ENCODE measurements at regions not wholly inside any gene's neighbourhood (a gene's known extent, or its start where the extent isn't known, plus 50 kb on each side); places are given as distances from the start of the nearest gene placed in this dataset.

- TF ChIP-seq CTCF (IDR thresholded peaks at IDR 0.05) (no peak), EZH2 (IDR thresholded peaks at IDR 0.05; ENCODE audit: borderline replicate concordance, insufficient read depth, low read depth, low read length, poor library complexity, severe bottlenecking) (no peak)
- H3K9me3 ChIP-seq (ENCODE audit: control extremely low read depth in 1 of 3, control insufficient read depth in 2 of 3, insufficient read depth in 1 of 3, low read length in 2 of 3): peaks cover 0 to 3% (median 3%) of the 10 kb centered on the region in 3 donors
- WGBS (ENCODE audit: insufficient coverage): 80% methylated on average over 1 of the region's 2 CpGs
- H2AFZ ChIP-seq (ENCODE audit: insufficient read depth, low read depth, low read length, poor library complexity, severe bottlenecking): no peak overlapping the region
- H3K4me3 ChIP-seq (ENCODE audit: control extremely low read depth in 1 of 5, extremely low read depth in 1 of 5, insufficient read depth in 1 of 5, low read depth in 2 of 5, low read length in 4 of 5): no peak overlapping the region
- H3K79me2 ChIP-seq (ENCODE audit: control insufficient read depth, insufficient read depth, low read length): no peaks in the 10 kb centered on the region
- DNase-seq (no peak), ATAC-seq (ENCODE audit: low read depth) (no peak)
- no peaks in the 10 kb centered on the region for H3K4me1 ChIP-seq (ENCODE audit: control insufficient read depth in 2 of 2, insufficient read depth in 2 of 2, low read length in 2 of 2)
- H4K20me1 ChIP-seq (ENCODE audit: control insufficient read depth, insufficient read depth, low read length, poor library complexity, severe bottlenecking): no peaks in the 10 kb centered on the region
- H3K27ac ChIP-seq (ENCODE audit: low read length in 2 of 2): no peak overlapping the region
- H3K36me3 ChIP-seq (replicated peaks in 1 of 2; ENCODE audit: control extremely low read depth in 1 of 2, control insufficient read depth in 1 of 2, extremely low read depth in 1 of 2, insufficient read depth in 2 of 2, low read length in 1 of 2): no peaks in the 10 kb centered on the region
- Mint-ChIP-seq H3K4me3 (no peak overlapping the region), H3K9me3 (ENCODE audit: insufficient read depth) (peaks cover 3% of the 10 kb centered on the region), H3K27me3 (no peaks in the 10 kb centered on the region), H3K4me1 (no peaks in the 10 kb centered on the region), H3K27ac (no peak overlapping the region)
- intact Hi-C loops (cut with micrococcal nuclease): no loop called here
- H3K4me2 ChIP-seq (replicated peaks; ENCODE audit: low read depth, low read length, poor library complexity, severe bottlenecking): no peak overlapping the region
- H3K27me3 ChIP-seq (replicated peaks in 1 of 4; ENCODE audit: control extremely low read depth in 1 of 4, control insufficient read depth in 3 of 4, insufficient read depth in 4 of 4, low read length in 3 of 4): no peaks in the 10 kb centered on the region
- no peak overlapping the region for H3K9ac ChIP-seq (ENCODE audit: low read length)
- POLR2A ChIA-PET: no interaction called here
- CTCF ChIA-PET: no interaction called here
These were observed 1839.2 kb downstream of the TP53TG3F start for GRCh38 chr16:35298460-35299243.

- H3K4me1 Mint-ChIP-seq: no peaks in the 10 kb centered on the region
- H3K4me3 Mint-ChIP-seq: no peak overlapping the region
- intact Hi-C loops (cut with micrococcal nuclease): no loop called here
- Histone ChIP-seq H3K79me2 (ENCODE audit: control insufficient read depth, insufficient read depth, low read length) (no peaks in the 10 kb centered on the region), H4K20me1 (ENCODE audit: control insufficient read depth, insufficient read depth, low read length, poor library complexity, severe bottlenecking) (no peaks in the 10 kb centered on the region), H3K4me2 (replicated peaks; ENCODE audit: low read depth, low read length, poor library complexity, severe bottlenecking) (no peak overlapping the region), H3K9me3 (ENCODE audit: control extremely low read depth in 1 of 3, control insufficient read depth in 2 of 3, insufficient read depth in 1 of 3, low read length in 2 of 3) (peaks cover 0 to 6% (median 3%) of the 10 kb centered on the region in 3 donors), H3K4me3 (ENCODE audit: control extremely low read depth in 1 of 5, extremely low read depth in 1 of 5, insufficient read depth in 1 of 5, low read depth in 2 of 5, low read length in 4 of 5) (no peak overlapping the region), H3K4me1 (ENCODE audit: control insufficient read depth in 2 of 2, insufficient read depth in 2 of 2, low read length in 2 of 2) (no peaks in the 10 kb centered on the region), H3K27ac (ENCODE audit: low read length in 2 of 2) (no peak overlapping the region), H3K27me3 (replicated peaks in 1 of 4; ENCODE audit: control extremely low read depth in 1 of 4, control insufficient read depth in 3 of 4, insufficient read depth in 4 of 4, low read length in 3 of 4) (no peaks in the 10 kb centered on the region), H3K36me3 (replicated peaks in 1 of 2; ENCODE audit: control extremely low read depth in 1 of 2, control insufficient read depth in 1 of 2, extremely low read depth in 1 of 2, insufficient read depth in 2 of 2, low read length in 1 of 2) (no peaks in the 10 kb centered on the region), H3K9ac (ENCODE audit: low read length) (no peak overlapping the region), H2AFZ (ENCODE audit: insufficient read depth, low read depth, low read length, poor library complexity, severe bottlenecking) (no peak overlapping the region)
- CTCF ChIA-PET: no interaction called here
- WGBS (ENCODE audit: insufficient coverage): 38% methylated on average over 1 of the region's 1 CpG
- POLR2A ChIA-PET: no interaction called here
- TF ChIP-seq CTCF (IDR thresholded peaks at IDR 0.05): no peak
- TF ChIP-seq EZH2 (IDR thresholded peaks at IDR 0.05; ENCODE audit: borderline replicate concordance, insufficient read depth, low read depth, low read length, poor library complexity, severe bottlenecking): no peak
- DNase-seq: no peak
- H3K9me3 Mint-ChIP-seq (ENCODE audit: insufficient read depth): peaks cover 3% of the 10 kb centered on the region
- no peaks in the 10 kb centered on the region for H3K27me3 Mint-ChIP-seq
- ATAC-seq (ENCODE audit: low read depth): no peak
- H3K27ac Mint-ChIP-seq: no peak overlapping the region
These were observed 1843.4 kb downstream of the TP53TG3F start for GRCh38 chr16:35302859-35303258.

All from B cell (primary cell).